WTC11 (cell line): ENCODE measurements at regions not wholly inside any gene's neighbourhood (a gene's known extent, or its start where the extent isn't known, plus 50 kb on each side); places are given as distances from the start of the nearest gene placed in this dataset.

Experiments
- ATAC-seq: fragments of 200-7000 bp; cut with Tn5 transposase; 2 replicates; pipeline ENCODE4 v1.10.0; 2021; ENCODE audit warnings: mild to moderate bottlenecking, moderate library complexity
- CTCF ChIA-PET: fragments of 300-600 bp; sonication (Branson Sonifier 250); formaldehyde crosslinking; loops from one replicate; lab custom pipeline; 2021; ENCODE audit warnings: antibody characterized with exemption; lab: Charles Lee
- POLR2A ChIA-PET: fragments of 350-600 bp; sonication (Branson Sonifier 250); formaldehyde crosslinking; loops from one replicate; lab custom pipeline; 2021; ENCODE audit warnings: antibody characterized with exemption; lab: Charles Lee
- DNase-seq: peaks from one replicate; pipeline ENCODE4 v3.0.0; 2021; ENCODE audit warnings: low spot score
- H3K27ac Mint-ChIP-seq: 2 replicates; pipeline ENCODE4 v1.8.0; 2021; ENCODE audit warnings: mixed read lengths
- H3K27me3 Mint-ChIP-seq: 2 replicates; pipeline ENCODE4 v1.8.0; 2021; ENCODE audit warnings: low read depth, mild to moderate bottlenecking, moderate library complexity, mixed read lengths
- H3K36me3 Mint-ChIP-seq: 2 replicates; pipeline ENCODE4 v1.8.0; 2021; ENCODE audit warnings: mixed read lengths
- H3K4me1 Mint-ChIP-seq: 2 replicates; pipeline ENCODE4 v1.8.0; 2022; ENCODE audit warnings: mixed read lengths
- H3K4me3 Mint-ChIP-seq: 2 replicates; pipeline ENCODE4 v1.8.0; 2021; ENCODE audit warnings: mild to moderate bottlenecking, moderate library complexity, mixed read lengths
- H3K9me3 Mint-ChIP-seq: 2 replicates; pipeline ENCODE4 v1.8.0; 2021; ENCODE audit warnings: mixed read lengths
- ATF3 ChIP-seq: sonication (generic); formaldehyde crosslinking; conservative IDR thresholded peaks from 2 replicates; pipeline ENCODE4 v1.8.1; 2022; ENCODE audit warnings: mild to moderate bottlenecking, missing genetic modification reagents
- CREB1 ChIP-seq: sonication (generic); formaldehyde crosslinking; IDR thresholded peaks from 2 replicates; pipeline ENCODE4 v1.8.0; 2023; ENCODE audit warnings: mild to moderate bottlenecking, missing genetic modification reagents
- ELF4 ChIP-seq: sonication (generic); formaldehyde crosslinking; IDR thresholded peaks from 2 replicates; pipeline ENCODE4 v1.8.1; 2022; ENCODE audit warnings: low read depth, mild to moderate bottlenecking, moderate library complexity, missing genetic modification reagents
- GRHL2 ChIP-seq: fragments of 250-450 bp; sonication (Bioruptor Pico); IDR thresholded peaks from 2 replicates; pipeline ENCODE4 v1.8.0; 2022; ENCODE audit warnings: mild to moderate bottlenecking, moderate library complexity; ENCODE audit not compliant: insufficient replicate concordance, severe bottlenecking
- MAX ChIP-seq: sonication (generic); formaldehyde crosslinking; IDR thresholded peaks from 2 replicates; pipeline ENCODE4 v1.8.0; 2022; ENCODE audit warnings: mild to moderate bottlenecking, missing genetic modification reagents
- NR2C2 ChIP-seq: sonication (generic); formaldehyde crosslinking; IDR thresholded peaks from 2 replicates; pipeline ENCODE4 v1.8.0; 2022; ENCODE audit warnings: mild to moderate bottlenecking, missing genetic modification reagents
- RORB ChIP-seq: fragments of 250-450 bp; sonication (Bioruptor Pico); IDR thresholded peaks from 2 replicates; pipeline ENCODE4 v1.9.0; 2021; ENCODE audit warnings: mild to moderate bottlenecking
- SMAD4 ChIP-seq: sonication (generic); formaldehyde crosslinking; IDR thresholded peaks from 2 replicates; pipeline ENCODE4 v1.8.0; 2022; ENCODE audit warnings: mild to moderate bottlenecking, missing genetic modification reagents
- TCF7 ChIP-seq: sonication (generic); formaldehyde crosslinking; IDR thresholded peaks from 2 replicates; pipeline ENCODE4 v1.8.0; 2022; ENCODE audit warnings: mild to moderate bottlenecking, low read depth, missing genetic modification reagents, moderate library complexity
- USF2 ChIP-seq: sonication (generic); formaldehyde crosslinking; IDR thresholded peaks from 2 replicates; pipeline ENCODE4 v1.8.1; 2023; ENCODE audit warnings: mild to moderate bottlenecking, missing genetic modification reagents, moderate library complexity
- ZBTB43 ChIP-seq: sonication (generic); formaldehyde crosslinking; IDR thresholded peaks from 2 replicates; pipeline ENCODE4 v1.8.1; 2023; ENCODE audit warnings: mild to moderate bottlenecking, missing genetic modification reagents
- ZNF138 ChIP-seq: sonication (generic); formaldehyde crosslinking; conservative IDR thresholded peaks from 2 replicates; pipeline ENCODE4 v1.8.1; 2022; ENCODE audit warnings: mild to moderate bottlenecking, moderate library complexity, missing genetic modification reagents
- ZNF396 ChIP-seq: fragments of 250-450 bp; sonication (Bioruptor Pico); IDR thresholded peaks from 2 replicates; pipeline ENCODE4 v1.8.0; 2021; ENCODE audit warnings: mild to moderate bottlenecking, moderate library complexity, borderline replicate concordance
- ZNF532 ChIP-seq: fragments of 250-450 bp; sonication (Bioruptor Pico); IDR thresholded peaks from 2 replicates; pipeline ENCODE4 v1.9.0; 2021; ENCODE audit warnings: mild to moderate bottlenecking, borderline replicate concordance
- TF ChIP-seq, protein P1 (sequence below): sonication (generic); formaldehyde crosslinking; conservative IDR thresholded peaks from 2 replicates; pipeline ENCODE4 v1.8.1; 2023; ENCODE audit warnings: mild to moderate bottlenecking, low read depth, missing genetic modification reagents, moderate library complexity
- TF ChIP-seq, protein P2 (sequence below): sonication (generic); formaldehyde crosslinking; IDR thresholded peaks from 2 replicates; pipeline ENCODE4 v1.8.1; 2022; ENCODE audit warnings: low read depth, mild to moderate bottlenecking, moderate library complexity, missing genetic modification reagents, borderline replicate concordance
- TF ChIP-seq, protein P3 (sequence below): sonication (generic); formaldehyde crosslinking; IDR thresholded peaks from 2 replicates; pipeline ENCODE4 v1.8.0; 2022; ENCODE audit warnings: mild to moderate bottlenecking, missing genetic modification reagents
- TF ChIP-seq, protein P4 (sequence below): sonication (generic); formaldehyde crosslinking; IDR thresholded peaks from 2 replicates; pipeline ENCODE4 v1.8.0; 2023; ENCODE audit warnings: missing genetic modification reagents, mild to moderate bottlenecking, borderline replicate concordance

DNA sequence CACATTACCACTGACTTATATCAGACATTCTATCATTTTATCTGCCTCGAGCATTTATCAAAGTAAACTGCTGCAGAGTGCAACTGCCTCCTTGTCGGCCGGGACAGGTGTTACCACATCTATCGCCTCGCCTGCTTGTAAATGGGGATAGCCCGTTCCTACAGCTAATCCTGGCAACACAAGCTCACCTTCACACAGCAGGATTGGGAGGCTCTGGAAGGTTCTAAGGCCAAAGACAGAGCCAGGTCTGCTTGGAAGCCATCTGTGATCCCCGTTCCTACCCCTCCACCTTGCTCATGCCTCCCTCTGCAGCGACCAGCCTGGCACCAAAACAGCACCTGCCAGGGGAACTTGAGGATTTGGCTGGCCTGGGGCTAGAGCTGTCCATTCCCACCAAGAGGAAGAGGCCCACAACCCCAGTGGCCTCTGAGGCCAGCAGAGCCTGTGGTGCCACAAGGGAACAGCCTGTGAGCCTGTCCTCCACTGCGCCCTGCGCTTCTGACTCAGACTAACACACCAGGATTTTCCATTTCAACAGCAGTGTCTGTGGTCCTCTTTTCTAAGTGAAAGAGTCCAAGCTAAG lies 114.8 kb upstream of the DIO3 start (continued):
- TF ChIP-seq TCF7: no peak
- no peak for TF ChIP-seq GRHL2 (CRISPR knock-in tag)
- TF ChIP-seq, protein P1, sequence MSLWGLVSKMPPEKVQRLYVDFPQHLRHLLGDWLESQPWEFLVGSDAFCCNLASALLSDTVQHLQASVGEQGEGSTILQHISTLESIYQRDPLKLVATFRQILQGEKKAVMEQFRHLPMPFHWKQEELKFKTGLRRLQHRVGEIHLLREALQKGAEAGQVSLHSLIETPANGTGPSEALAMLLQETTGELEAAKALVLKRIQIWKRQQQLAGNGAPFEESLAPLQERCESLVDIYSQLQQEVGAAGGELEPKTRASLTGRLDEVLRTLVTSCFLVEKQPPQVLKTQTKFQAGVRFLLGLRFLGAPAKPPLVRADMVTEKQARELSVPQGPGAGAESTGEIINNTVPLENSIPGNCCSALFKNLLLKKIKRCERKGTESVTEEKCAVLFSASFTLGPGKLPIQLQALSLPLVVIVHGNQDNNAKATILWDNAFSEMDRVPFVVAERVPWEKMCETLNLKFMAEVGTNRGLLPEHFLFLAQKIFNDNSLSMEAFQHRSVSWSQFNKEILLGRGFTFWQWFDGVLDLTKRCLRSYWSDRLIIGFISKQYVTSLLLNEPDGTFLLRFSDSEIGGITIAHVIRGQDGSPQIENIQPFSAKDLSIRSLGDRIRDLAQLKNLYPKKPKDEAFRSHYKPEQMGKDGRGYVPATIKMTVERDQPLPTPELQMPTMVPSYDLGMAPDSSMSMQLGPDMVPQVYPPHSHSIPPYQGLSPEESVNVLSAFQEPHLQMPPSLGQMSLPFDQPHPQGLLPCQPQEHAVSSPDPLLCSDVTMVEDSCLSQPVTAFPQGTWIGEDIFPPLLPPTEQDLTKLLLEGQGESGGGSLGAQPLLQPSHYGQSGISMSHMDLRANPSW (CRISPR knock-in tag): no peak
- TF ChIP-seq RORB (CRISPR knock-in tag): no peak
- TF ChIP-seq ZNF396 (CRISPR knock-in tag): no peak
- no peak for TF ChIP-seq USF2 (CRISPR knock-in tag)
- TF ChIP-seq CREB1: no peak
- no peak for TF ChIP-seq ZNF532 (CRISPR knock-in tag)

GRCh38 chr14:101449114-101449513 lies 112.2 kb upstream of the DIO3 start:
- TF ChIP-seq SMAD4 (no peak), ZNF138 (CRISPR knock-in tag) (no peak), ZBTB43 (CRISPR knock-in tag) (no peak), ELF4 (CRISPR knock-in tag) (no peak), ATF3 (CRISPR knock-in tag) (no peak), NR2C2 (CRISPR knock-in tag) (no peak), MAX (CRISPR knock-in tag) (no peak)
- TF ChIP-seq, protein P2, sequence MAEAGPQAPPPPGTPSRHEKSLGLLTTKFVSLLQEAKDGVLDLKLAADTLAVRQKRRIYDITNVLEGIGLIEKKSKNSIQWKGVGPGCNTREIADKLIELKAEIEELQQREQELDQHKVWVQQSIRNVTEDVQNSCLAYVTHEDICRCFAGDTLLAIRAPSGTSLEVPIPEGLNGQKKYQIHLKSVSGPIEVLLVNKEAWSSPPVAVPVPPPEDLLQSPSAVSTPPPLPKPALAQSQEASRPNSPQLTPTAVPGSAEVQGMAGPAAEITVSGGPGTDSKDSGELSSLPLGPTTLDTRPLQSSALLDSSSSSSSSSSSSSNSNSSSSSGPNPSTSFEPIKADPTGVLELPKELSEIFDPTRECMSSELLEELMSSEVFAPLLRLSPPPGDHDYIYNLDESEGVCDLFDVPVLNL (CRISPR knock-in tag): no peak
- TF ChIP-seq, protein P3, sequence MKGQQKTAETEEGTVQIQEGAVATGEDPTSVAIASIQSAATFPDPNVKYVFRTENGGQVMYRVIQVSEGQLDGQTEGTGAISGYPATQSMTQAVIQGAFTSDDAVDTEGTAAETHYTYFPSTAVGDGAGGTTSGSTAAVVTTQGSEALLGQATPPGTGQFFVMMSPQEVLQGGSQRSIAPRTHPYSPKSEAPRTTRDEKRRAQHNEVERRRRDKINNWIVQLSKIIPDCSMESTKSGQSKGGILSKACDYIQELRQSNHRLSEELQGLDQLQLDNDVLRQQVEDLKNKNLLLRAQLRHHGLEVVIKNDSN (CRISPR knock-in tag): no peak
- TF ChIP-seq, protein P4, sequence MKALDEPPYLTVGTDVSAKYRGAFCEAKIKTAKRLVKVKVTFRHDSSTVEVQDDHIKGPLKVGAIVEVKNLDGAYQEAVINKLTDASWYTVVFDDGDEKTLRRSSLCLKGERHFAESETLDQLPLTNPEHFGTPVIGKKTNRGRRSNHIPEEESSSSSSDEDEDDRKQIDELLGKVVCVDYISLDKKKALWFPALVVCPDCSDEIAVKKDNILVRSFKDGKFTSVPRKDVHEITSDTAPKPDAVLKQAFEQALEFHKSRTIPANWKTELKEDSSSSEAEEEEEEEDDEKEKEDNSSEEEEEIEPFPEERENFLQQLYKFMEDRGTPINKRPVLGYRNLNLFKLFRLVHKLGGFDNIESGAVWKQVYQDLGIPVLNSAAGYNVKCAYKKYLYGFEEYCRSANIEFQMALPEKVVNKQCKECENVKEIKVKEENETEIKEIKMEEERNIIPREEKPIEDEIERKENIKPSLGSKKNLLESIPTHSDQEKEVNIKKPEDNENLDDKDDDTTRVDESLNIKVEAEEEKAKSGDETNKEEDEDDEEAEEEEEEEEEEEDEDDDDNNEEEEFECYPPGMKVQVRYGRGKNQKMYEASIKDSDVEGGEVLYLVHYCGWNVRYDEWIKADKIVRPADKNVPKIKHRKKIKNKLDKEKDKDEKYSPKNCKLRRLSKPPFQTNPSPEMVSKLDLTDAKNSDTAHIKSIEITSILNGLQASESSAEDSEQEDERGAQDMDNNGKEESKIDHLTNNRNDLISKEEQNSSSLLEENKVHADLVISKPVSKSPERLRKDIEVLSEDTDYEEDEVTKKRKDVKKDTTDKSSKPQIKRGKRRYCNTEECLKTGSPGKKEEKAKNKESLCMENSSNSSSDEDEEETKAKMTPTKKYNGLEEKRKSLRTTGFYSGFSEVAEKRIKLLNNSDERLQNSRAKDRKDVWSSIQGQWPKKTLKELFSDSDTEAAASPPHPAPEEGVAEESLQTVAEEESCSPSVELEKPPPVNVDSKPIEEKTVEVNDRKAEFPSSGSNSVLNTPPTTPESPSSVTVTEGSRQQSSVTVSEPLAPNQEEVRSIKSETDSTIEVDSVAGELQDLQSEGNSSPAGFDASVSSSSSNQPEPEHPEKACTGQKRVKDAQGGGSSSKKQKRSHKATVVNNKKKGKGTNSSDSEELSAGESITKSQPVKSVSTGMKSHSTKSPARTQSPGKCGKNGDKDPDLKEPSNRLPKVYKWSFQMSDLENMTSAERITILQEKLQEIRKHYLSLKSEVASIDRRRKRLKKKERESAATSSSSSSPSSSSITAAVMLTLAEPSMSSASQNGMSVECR: no peak
- TF ChIP-seq, all 79 proteins: peak for 0
- ChIA-PET CTCF (no interaction called here), POLR2A (no interaction called here)
- no peak for ATAC-seq
- Mint-ChIP-seq H3K4me3 (no peak overlapping the region), H3K27ac (no peak overlapping the region), H3K9me3 (no peaks in the 10 kb centered on the region), H3K27me3 (peaks cover 9% of the 10 kb centered on the region), H3K4me1 (no peaks in the 10 kb centered on the region), H3K36me3 (no peaks in the 10 kb centered on the region)
- no peak for DNase-seq
